Astrocyte of the cerebellum (primary cell): ENCODE measurements at regions not wholly inside any gene's neighbourhood (a gene's known extent, or its start where the extent isn't known, plus 50 kb on each side); places are given as distances from the start of the nearest gene placed in this dataset.

Source experiments
- DNase-seq: peaks from one replicate; pipeline ENCODE4 v3.0.0-alpha.2; 2011; ENCODE audit warnings: low read depth
- H3K4me3 ChIP-seq: 2 replicates; pipeline ENCODE4 v1.5.1; 2011; ENCODE audit warnings: mild to moderate bottlenecking, low read depth, low read length, moderate library complexity
- CTCF ChIP-seq: IDR thresholded peaks from 2 replicates; pipeline ENCODE4 v1.5.1; 2012; ENCODE audit warnings: low read length, low read depth, moderate library complexity, mild to moderate bottlenecking; ENCODE audit errors: missing control alignments
- in situ Hi-C: cut with HindIII; loops from 2 replicates; pipeline ENCODE4 v1.10.0; 2017; ENCODE audit warnings: low sequenced_read_pairs

- in situ Hi-C loops: loop anchor here (5.0 kb wide), 1 partner anchor 57 kb away; no protein-coding TSS in a partner anchor
- TF ChIP-seq CTCF: no peak
- no peak overlapping the region for H3K4me3 ChIP-seq
- no peak for DNase-seq
These were observed 322.7 kb upstream of the PFKP start for GRCh38 chr10:2744547-2745200.

GRCh38 chr10:2734603-2735002 is 332.7 kb upstream of the PFKP start:
- TF ChIP-seq CTCF: no peak
- in situ Hi-C loops: no loop called here
- no peak for DNase-seq
- no peak overlapping the region for H3K4me3 ChIP-seq

- DNase-seq: no peak
- in situ Hi-C loops: no loop called here
- no peak for TF ChIP-seq CTCF
- H3K4me3 ChIP-seq: no peak overlapping the region
These were observed 333.9 kb upstream of the PFKP start for GRCh38 chr10:2733278-2733963.

- no peak for TF ChIP-seq CTCF
- no peak overlapping the region for H3K4me3 ChIP-seq
- in situ Hi-C loops: no loop called here
- DNase-seq: no peak
These were observed 335.4 kb upstream of the PFKP start for GRCh38 chr10:2731940-2732339.

- H3K4me3 ChIP-seq: no peak overlapping the region
- in situ Hi-C loops: no loop called here
- no peak for DNase-seq
- TF ChIP-seq CTCF: no peak
These were observed 338.2 kb upstream of the PFKP start for GRCh38 chr10:2729197-2729596.

GRCh38 chr10:2728087-2728486 is 339.3 kb upstream of the PFKP start:
- in situ Hi-C loops: no loop called here
- no peak overlapping the region for H3K4me3 ChIP-seq
- TF ChIP-seq CTCF: no peak
- DNase-seq: no peak
